GM19023 (cell line): ENCODE measurements at regions not wholly inside any gene's neighbourhood (a gene's known extent, or its start where the extent isn't known, plus 50 kb on each side); places are given as distances from the start of the nearest gene placed in this dataset.

ENCODE experiments used
- ATAC-seq: cut with Tn5 transposase; IDR thresholded peaks from one replicate; pipeline ENCODE4 v1.9.1; 2021; ENCODE audit warnings: mild to moderate bottlenecking, moderate library complexity; ENCODE audit not compliant: unreplicated experiment

DNA sequence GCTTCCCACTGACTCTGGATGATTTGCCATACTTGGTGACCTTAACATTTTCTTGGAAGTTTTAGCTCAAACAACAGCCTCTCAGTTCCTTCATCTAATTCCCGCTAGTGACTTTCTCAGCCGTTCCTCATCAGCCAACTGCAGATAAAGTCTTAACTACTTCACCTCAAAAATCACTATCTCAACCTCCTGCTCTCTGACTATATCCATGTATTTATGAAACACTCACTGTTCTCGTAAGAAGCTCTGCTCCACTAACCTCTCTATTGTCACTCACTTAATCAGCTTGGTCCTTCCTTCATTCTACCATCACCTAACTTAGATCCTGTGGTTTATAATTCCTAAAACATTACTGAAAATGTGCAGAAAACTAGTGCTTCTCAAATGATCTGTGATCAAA, 1551.6 kb downstream of the MRPL39 start:
- no peak for ATAC-seq

DNA sequence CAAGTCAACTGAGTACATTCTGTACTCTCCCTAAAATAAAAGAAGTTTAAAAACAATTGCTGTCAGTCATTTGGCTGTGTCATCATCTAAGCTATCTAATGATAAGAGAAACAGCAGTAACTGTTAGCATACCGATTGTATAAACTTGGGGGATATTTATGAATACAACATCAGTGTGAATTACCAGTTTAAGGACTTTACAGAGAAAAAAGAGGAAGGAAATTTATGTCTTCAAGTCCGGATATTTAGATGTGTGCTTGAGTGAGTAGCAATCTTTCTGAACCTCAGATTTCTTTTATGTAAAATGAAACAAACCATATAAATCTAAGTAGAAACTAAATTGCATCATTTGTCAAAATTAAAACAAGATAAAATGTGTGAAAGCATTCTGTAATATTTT, 1557.0 kb downstream of the MRPL39 start:
- no peak for ATAC-seq

DNA sequence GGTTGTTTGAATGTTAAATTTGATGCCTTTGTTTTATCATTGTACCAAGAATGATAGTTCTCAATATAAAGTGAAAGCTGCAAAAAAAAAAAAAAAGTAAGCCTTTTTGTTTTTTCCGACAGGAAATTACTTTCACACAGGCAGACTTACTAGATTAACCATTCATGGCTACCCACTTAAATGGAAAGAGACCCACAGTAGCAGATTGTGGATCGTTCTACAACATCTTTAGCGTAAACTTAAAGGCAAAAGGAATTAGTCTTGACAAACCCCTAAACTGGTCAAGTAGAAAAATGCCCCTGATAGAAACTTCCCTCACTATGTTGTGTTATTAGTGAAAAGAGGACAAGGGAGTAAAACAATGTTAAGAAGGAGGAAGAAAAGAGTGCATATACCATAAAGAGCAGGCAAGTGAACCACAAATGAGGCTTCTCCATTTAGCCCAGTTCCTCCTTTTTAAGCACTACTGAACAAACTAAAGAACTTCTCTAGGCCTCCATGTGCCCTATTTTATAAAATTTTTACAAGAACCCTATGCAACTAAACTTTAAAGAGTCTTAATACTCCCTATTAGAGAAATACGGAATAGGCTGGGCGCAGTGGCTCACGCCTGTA, 1560.3 kb downstream of the MRPL39 start:
- ATAC-seq: no peak

DNA sequence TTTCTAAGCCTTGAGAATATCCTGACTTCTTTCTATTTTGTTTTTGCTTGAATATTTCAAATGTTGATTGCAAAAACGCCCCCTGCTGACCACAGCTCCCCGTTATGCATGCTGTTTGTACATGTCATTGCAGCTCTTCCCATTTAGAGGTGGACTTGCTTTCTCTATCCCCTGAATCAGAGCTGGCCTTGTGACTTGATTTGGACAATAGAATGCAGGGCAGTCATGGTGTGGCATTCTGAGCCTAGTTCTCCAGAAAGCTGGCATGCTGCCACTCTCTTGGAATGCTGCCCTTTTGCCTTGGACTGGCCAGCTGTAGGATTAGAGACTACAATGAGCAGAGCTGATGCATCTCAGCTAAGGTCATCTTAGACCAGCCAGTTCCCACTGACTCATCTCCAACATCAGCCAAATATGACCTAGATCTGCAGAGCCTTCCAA, 1561.5 kb downstream of the MRPL39 start:
- ATAC-seq: no peak

DNA sequence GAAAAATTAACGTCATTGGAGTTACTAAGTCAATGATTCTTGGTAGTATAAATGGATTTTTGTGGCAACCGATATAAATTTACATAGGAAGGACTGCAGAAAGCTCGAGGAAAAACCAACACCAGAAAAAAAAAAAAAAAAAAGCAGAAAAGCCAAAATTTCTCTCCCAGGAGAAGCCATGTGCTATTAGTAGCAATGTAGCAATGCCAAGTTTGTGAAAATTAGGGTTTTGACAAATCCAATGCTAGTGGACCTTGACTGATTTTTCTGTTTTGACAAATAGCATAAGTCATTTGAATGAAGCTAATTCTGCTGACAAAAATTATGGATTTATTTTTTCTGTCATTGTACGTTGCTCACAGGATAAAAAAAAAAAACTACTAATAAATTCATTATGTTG, 1561.9 kb downstream of the MRPL39 start:
- ATAC-seq: no peak

DNA sequence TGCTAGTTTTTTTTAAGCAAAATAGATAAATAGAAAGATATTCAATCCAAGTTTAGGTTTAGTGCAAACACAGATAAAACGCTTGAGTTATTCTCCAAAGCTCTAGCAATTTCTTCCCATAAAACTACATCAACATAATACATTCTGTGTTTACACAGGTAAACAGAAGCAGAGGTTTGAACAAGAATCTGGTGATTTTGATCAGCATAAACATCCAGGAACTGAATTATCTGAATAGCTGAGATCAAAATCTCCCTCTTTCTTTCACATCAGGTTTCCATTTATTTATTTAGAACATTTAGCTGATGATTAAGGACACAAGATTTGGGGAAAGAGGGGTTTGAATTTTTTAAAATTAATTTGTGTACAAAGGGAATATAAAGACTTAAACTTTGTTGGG, 1564.6 kb downstream of the MRPL39 start:
- ATAC-seq: no peak

DNA sequence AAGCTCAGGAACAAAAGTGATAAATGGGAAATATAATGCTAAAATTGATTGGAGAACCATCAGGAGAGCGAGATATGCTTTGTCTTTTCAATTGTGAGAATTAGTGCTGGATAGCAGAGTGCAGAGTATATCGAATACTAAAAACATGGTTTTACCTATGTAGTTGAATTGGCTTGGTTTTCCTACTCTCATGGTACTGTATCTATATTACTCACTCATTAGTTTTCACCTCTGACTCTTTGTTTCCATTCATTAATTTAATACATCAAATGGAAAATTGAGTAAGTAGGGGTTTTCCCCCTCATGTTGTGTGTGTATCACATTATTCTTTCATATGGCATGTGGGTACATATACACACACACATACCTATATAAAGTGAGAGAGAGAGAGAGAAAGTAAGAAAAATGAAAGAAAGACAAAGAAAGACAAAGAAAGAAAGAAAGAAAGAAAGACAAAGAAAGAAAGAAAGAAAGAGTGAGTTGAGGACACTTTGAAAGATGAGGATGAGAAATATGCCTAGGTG, 1574.5 kb downstream of the MRPL39 start:
- ATAC-seq: no peak

DNA sequence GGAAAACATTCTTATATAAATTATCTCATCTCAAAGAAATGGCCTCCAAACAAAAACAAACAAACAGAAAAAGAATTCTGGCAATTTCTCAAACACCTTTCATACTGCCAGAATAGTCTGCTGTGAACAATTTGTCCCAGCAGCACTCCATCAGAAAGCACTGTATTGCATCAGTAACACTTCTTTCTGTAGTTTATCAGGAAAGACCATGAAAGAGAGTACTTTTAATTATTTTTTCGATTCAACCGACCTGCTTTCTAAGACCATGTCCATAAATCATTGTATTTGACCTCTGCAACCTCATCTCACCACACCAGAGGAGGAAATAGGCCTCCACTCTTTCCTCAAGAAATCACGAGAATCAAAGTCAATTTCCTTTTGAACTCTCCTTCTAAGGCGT, 1579.9 kb downstream of the MRPL39 start:
- no peak for ATAC-seq

DNA sequence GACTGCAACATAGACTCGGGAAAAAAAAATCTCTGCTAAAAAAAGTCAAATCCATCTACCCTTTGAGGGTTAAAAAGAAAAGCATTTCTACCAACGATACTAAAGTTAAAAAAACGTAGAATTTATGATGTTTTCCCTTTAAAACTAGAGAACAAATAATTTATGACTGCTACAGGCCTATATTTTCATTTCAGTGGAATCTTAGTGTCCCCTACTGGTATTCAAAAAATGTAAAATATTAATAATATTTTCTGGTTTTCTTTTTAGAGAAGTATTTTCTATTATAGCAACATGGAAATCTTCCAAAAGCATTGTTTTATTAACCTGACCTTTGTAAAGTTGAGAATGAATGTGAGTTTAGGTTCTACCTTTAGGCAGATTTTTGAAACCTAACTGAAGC, 1582.2 kb downstream of the MRPL39 start:
- ATAC-seq: no peak

DNA sequence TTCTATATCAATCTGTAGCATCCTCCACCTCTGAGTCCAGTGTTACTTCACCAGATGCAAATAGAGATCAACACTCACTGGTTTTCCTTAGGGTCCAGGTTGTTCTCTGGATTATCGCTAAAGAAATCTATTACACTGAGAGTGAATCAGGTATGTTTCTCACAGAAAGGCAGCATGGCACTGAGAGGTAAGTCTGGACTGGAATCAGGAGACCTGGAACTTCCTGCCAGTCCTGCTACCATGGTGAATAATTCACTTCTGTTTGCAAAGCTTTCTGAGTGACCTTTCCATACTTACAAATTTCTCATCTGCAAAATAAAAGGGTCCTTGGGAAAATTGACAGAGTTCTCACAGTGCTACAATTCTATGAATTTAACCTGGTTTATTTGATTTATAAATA, 1583.3 kb downstream of the MRPL39 start:
- ATAC-seq: no peak

DNA sequence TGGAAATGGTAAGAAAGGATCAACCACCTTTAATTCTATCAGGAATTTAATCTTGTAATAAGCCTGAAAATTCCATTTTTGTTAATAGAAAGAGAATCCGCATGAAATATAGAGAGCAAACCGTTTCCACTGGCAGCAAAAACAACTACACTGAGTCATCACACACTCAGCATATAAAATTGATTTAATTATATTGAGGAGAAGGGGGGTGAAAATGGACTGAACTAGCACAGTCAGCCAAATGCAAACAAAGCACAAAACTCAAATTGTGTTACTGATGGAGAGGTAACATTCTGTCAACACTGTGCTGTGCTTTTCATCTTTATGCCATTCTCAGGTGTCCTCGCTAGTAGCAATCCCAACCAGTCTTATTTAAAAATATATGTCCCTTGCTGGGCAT, 1583.9 kb downstream of the MRPL39 start:
- ATAC-seq: no peak

DNA sequence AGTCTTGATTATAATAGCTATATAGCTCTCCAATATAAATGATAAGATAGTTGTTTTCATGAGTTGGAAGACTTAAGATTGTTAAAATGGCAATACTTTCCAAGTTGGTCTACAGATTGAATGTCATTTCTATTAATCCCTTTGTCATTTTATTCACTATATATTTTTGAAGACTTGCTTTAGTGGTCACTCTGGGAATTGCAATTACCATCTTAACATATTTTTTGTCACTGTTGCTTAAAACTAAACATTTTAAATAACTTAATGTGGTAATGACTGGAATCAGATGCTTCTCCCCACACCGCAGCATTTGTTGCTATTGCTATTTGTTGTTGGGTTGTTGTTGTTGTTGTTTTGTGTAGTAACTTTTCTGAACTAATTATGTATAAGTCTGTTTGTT, 1592.9 kb downstream of the MRPL39 start:
- no peak for ATAC-seq

DNA sequence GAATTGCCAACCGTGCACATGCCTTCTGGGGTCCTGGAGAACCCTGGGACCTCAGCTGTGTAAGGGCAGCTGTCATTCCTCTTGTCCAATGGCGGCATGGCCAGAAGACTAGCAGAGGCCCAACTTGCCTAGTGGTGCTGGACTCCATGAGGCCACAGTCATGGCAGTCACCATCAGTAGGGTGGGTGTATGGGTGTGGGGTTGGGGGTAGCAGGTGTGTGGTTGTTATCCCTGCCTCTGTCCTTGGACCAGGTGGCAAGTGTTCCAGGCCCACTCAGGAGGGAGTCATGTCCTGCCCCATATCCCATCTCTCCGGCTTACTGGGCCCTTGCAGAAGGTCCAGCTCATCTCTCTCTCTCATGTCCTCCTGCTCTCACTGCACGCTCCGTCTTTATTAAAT, 1596.2 kb downstream of the MRPL39 start:
- no peak for ATAC-seq

DNA sequence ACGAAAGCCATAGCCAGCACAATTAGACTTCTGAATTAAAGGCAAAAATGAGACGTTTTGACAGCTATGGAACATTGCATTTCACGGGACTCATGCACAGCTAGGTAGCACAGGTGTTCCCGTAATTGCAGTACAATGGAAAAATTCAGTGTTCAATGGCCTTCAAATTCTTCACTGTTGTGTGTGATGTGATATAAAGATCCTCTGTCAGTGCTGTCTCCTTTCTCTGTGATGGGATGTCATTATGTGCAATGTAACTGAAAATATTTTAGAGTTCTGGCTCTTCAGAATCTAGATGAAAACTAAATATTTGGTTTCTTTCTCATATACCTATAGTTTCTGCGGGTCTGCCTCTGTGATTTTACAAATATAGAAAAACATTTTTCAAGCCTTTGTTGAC, 1599.7 kb downstream of the MRPL39 start:
- no peak for ATAC-seq

DNA sequence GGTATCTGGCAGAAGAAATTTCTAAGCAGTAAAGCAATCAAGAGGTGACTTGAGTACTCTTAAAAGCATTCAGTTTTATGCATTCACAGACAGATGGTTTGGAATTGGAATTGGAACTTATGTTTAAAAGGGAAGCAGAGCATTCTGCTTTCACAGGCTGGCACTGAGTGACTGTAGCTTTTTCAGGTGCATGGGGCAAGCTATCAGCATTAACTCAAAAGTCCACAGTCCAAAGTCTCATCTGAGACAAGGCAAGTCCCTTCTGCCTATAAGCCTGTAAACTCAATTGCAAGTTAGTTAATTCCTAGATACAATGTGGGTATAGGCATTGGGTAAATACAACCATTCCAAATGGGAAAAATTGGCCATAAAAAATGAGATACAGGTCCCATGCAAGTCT, 1620.3 kb downstream of the MRPL39 start:
- no peak for ATAC-seq

DNA sequence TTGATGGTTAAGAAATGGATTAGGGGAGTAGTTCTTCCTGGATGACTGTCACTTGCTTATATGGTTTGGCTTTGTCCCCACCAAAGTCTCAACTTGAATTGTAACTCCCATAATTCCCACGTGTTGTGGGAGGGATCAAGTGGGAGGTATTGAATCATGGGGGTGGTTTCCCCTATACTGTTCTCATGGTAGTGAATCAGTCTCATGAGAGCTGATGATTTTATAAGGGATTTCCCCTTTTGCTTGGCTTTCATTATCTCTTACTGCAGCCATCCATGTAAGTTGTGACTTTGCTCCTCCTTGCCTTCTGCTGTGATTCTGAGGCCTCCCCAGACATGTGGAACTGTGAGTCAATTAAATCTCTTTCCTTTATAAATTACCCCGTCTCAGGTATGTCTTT, 1621.1 kb downstream of the MRPL39 start:
- no peak for ATAC-seq

DNA sequence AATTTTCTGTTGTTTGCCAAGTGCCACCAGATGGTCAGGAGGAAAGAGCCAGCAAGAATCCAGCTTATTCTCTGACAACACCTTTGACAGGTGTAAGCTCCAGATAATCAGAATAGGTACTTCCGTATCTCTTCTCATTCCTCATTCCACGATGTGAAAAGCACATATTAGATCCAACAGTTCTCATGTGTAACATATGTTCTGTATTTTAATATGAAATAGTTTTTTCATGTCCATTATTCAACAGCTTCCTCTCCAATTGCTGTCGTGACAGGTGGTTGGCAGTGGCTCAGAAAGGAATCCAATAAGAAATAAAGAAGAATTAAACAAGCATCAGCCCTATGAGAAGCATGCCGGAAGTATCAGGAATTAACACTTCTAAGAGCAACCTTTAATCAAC, 1624.7 kb downstream of the MRPL39 start:
- ATAC-seq: no peak

DNA sequence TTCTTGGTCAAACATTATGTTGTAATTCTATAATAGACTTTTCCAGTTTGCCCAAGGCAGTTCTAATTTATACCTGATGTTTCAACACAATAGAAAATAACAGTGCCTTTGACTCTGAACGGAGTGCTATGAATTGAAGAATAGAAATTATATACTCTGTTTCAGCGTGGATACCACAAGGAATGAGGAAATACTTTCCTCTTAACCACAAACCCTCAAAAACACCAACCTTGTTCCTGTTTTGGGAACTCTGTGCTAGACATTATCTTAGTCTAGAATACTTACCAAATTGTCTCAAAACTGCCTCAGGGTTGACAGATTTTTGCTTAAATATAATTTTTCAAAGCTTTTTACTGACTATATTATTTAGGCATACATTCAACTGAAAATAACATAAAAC, 1629.3 kb downstream of the MRPL39 start:
- ATAC-seq: no peak

DNA sequence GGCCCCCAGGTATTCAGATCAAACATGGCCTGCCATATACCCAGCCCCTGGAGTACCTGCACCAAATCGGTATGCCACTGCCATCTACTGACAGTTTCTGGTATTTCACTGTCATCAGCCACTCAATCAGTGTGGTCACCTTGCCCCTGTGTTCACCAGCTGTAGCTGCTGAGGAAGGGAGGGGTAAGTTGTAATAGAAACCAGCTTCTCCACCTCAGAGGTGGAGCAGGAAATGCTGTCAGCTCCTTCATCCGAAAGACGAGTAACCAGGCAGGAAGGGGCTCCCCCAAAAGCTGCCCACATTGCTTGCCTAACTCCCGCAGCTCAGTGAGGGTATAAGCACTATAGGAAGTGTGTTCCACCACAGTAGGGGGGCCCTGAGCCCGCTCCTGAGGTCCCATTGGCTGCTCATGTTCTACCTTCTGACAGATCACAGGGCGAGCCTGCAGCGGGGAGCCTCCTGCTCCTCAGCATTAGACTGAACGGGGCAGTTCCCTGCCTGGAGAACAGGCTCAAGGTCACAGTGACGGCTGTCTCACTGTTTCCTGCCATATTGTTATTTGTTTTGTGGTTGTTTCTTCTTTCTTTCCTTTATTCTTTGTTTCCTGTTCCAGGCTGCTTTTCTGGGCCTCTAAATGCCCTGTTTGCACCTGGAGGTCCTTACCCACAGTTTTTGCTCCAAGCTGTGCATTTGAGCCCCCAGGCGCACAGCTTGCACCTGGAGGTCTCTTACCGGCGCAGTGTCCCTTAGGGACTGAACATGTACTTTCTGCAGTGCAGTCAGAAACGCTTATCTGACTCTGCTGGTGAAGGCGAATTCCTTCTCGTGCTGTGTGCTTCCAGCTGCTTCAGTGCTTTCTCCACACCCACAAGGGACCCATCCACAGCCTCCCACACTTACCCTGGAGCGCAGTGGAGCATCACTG, 1638.3 kb downstream of the MRPL39 start:
- ATAC-seq: peak; percentile 97

DNA sequence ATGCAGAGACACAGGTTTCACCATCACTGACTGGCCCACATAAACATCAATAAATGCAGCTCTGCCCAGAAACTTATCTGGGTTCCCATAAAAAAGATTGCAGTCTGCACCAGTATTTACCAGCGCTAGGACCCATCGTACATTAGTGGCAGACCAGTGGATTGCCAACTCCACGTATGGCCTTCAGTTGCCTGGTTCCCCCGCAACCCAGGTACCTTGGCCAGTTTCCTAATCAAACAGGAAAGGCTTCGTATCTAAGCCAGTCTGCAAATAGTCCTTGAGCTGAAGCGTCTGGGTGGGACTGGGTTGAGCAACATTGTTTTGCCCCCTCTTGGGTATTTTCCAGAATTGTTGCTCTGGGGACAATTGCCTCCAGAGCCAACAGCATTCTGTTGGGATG, 1639.3 kb downstream of the MRPL39 start:
- ATAC-seq: no peak

DNA sequence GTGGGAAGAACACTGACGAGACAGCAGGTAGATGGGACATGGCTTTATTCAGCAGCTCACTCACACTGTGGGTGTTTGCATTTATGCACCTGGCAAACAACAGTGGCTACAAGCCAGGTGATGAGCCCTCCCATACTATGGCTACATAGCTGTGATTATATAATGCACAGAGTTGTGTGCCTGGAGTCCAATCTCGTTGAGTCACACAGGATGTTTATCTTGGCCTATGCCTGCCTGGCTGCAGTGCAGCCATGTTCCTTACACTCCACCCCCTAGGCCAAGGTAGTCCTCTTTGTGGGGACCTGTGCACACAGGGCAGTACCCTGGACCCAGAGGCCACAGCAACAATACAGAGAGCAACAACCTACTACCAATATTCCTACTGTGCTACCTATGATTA, 1643.8 kb downstream of the MRPL39 start:
- no peak for ATAC-seq

DNA sequence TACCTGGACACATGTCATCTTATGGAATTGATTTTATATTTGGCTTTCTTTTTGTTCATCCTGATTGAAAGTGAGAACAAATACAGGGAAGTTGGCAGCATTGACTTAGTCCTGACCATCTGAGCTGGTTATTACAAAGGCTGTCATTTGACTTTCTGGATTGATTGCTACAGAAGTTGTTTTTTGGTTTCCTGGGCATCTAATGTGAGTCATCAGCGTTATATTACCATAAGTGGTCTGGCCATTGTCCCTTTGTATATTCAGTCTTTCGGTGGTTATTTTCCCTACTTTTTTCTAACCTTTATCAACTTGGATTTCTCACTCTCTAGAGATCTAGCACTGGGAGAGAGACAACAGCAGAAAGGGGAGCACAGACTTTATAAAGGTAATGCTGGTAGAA, 1646.5 kb downstream of the MRPL39 start:
- ATAC-seq: no peak
